ENCODE measurements at regions not wholly inside any gene's neighbourhood (a gene's known extent, or its start where the extent isn't known, plus 50 kb on each side); places are given as distances from the start of the nearest gene placed in this dataset.

- no peak for ATAC-seq
- no peak for TF ChIP-seq PPARA (CRISPR knock-in tag; IDR thresholded peaks at IDR 0.05; ENCODE audit: borderline replicate concordance)
- no peak for TF ChIP-seq ISL1 (CRISPR knock-in tag; IDR thresholded peaks at IDR 0.05)
- TF ChIP-seq GLIS3 (CRISPR knock-in tag; IDR thresholded peaks at IDR 0.05), result no peak
- TF ChIP-seq OSR1 (CRISPR knock-in tag; IDR thresholded peaks at IDR 0.05), result no peak
- no peak for TF ChIP-seq CSDC2 (CRISPR knock-in tag; IDR thresholded peaks at IDR 0.05)
- TF ChIP-seq TOX (CRISPR knock-in tag; IDR thresholded peaks at IDR 0.05; ENCODE audit: borderline replicate concordance), result no peak
- TF ChIP-seq ESRRG (CRISPR knock-in tag; IDR thresholded peaks at IDR 0.05), result no peak
- no peak for TF ChIP-seq ZFP3 (CRISPR knock-in tag; IDR thresholded peaks at IDR 0.05)
- TF ChIP-seq ARNTL (CRISPR knock-in tag; IDR thresholded peaks at IDR 0.05; ENCODE audit: borderline replicate concordance, low read depth), result no peak
- TF ChIP-seq ZNF70 (CRISPR knock-in tag; IDR thresholded peaks at IDR 0.05), result no peak
- no peak for TF ChIP-seq ZFP30 (CRISPR knock-in tag; IDR thresholded peaks at IDR 0.05)
- no peak for TF ChIP-seq ZNF565 (CRISPR knock-in tag; conservative IDR thresholded peaks at IDR 0.05; ENCODE audit: low read depth)
- TF ChIP-seq TSHZ2 (CRISPR knock-in tag; IDR thresholded peaks at IDR 0.05), result no peak
Measured at GRCh38 chr1:222046684-222047263, 304.9 kb upstream of the DUSP10 start.

- ATAC-seq, result no peak
- TF ChIP-seq CSRNP3 (CRISPR knock-in tag; IDR thresholded peaks at IDR 0.05), result no peak
- no peak for TF ChIP-seq ESRRG (CRISPR knock-in tag; IDR thresholded peaks at IDR 0.05)
- no peak for TF ChIP-seq POU6F1 (CRISPR knock-in tag; IDR thresholded peaks at IDR 0.05; ENCODE audit: borderline replicate concordance, low read depth)
- TF ChIP-seq ZFP3 (CRISPR knock-in tag; IDR thresholded peaks at IDR 0.05), result no peak
- TF ChIP-seq CREB5 (CRISPR knock-in tag; IDR thresholded peaks at IDR 0.05; ENCODE audit: low read depth), result no peak
Measured at GRCh38 chr1:222045786-222046185, 303.9 kb upstream of the DUSP10 start.

GRCh38 chr1:222045236-222045635 lies 303.3 kb upstream of the DUSP10 start:
- no peak for TF ChIP-seq ZNF8 (CRISPR knock-in tag; IDR thresholded peaks at IDR 0.05)
- no peak for TF ChIP-seq PPARA (CRISPR knock-in tag; IDR thresholded peaks at IDR 0.05; ENCODE audit: borderline replicate concordance)
- TF ChIP-seq ZFP3 (CRISPR knock-in tag; IDR thresholded peaks at IDR 0.05), result no peak
- no peak for TF ChIP-seq SNAI2 (CRISPR knock-in tag; IDR thresholded peaks at IDR 0.05)
- TF ChIP-seq ISL1 (CRISPR knock-in tag; IDR thresholded peaks at IDR 0.05), result no peak
- TF ChIP-seq ZC3H10 (CRISPR knock-in tag; IDR thresholded peaks at IDR 0.05), result no peak
- TF ChIP-seq ZNF565 (CRISPR knock-in tag; conservative IDR thresholded peaks at IDR 0.05; ENCODE audit: low read depth), result no peak
- no peak for TF ChIP-seq ZFP30 (CRISPR knock-in tag; IDR thresholded peaks at IDR 0.05)
- no peak for ATAC-seq

GRCh38 chr1:222043444-222044292 lies 301.8 kb upstream of the DUSP10 start:
- ATAC-seq, result peak; percentile 84
- TF ChIP-seq SNAI2 (CRISPR knock-in tag; IDR thresholded peaks at IDR 0.05), result no peak
- peak; percentile 99 for TF ChIP-seq ZC3H10 (CRISPR knock-in tag; IDR thresholded peaks at IDR 0.05)
- no peak for TF ChIP-seq ARNTL (CRISPR knock-in tag; IDR thresholded peaks at IDR 0.05; ENCODE audit: borderline replicate concordance, low read depth)
- TF ChIP-seq PATZ1 (CRISPR knock-in tag; IDR thresholded peaks at IDR 0.05; ENCODE audit: borderline replicate concordance), result peak; percentile 93
- no peak for TF ChIP-seq ZNF565 (CRISPR knock-in tag; conservative IDR thresholded peaks at IDR 0.05; ENCODE audit: low read depth)
- peak; percentile 86 for TF ChIP-seq TSHZ2 (CRISPR knock-in tag; IDR thresholded peaks at IDR 0.05)
- TF ChIP-seq TCF4 (CRISPR knock-in tag; IDR thresholded peaks at IDR 0.05; ENCODE audit: borderline replicate concordance), result peak; percentile 99
- peak; percentile 70; the same call in 1 of the 2 replicates for TF ChIP-seq OSR1 (CRISPR knock-in tag; IDR thresholded peaks at IDR 0.05)

All from SK-N-SH treated with all-trans-retinoic acid at 6 μM for 48 hours (cell line).